ENCODE measurements at regions not wholly inside any gene's neighbourhood (a gene's known extent, or its start where the extent isn't known, plus 50 kb on each side); places are given as distances from the start of the nearest gene placed in this dataset.

DNA sequence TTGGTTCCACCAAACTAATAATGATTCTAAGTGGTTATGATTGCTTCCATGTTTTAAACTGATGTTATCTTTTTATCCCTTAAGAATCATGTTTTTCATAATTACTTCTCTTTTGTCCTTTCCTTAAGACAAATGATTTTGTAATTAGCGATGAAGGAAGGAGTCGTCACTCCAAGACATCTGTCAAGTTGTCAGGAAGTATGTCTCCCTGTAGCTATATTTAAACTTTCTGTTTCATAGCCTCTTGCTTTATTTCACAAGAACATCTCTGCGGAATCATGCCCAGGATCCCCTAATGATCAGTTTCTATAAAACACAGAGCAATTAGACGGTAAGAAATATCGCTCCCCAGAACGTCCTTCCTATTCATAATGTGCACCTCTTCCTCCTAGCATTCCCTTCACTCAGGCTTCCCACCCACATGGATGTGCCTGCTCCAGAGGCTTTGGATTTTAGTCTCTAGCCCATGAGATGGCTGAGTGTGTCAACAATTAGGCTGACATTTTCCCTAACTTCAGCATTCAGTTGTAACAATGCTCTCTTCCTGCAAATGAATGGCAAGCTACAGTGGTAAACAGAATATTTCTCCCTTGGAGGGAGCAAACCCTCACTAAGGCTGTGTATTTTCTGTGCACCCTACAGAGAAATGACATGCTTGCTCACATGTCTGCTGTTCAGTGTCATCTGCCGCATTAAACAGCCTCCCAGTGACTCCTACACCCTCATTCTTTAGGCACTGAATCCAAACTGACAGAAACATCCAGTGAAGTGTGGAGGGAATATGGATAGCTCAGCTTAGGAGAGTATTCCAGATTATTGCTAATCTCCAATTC lies 879.6 kb upstream of the CELF4 start:
- in situ Hi-C loops (cut with MboI; ENCODE audit: low pct_unique_long_range_greater_than_20kb, low sequenced_read_pairs): no loop called here
- no peak for DNase-seq

DNA sequence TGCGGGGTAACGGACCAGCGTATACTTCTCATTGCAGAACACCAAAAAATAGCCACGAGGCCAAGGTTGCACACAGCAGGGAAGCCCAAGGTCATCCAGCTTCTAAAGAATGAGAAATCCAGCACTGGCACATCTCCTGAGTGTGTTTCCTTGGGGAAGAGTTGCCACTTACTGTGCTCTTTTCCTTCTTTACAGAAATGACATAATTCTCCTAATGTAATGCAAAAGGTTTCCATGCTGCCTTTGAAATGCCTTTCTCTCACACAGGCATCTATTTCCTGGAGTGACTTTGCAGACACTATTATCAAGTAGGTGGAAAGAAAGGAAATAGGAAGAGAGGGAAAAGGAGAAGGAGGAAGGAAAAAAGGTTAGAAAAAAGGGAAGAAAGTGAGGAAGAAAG lies 862.1 kb upstream of the CELF4 start:
- in situ Hi-C loops (cut with MboI; ENCODE audit: low pct_unique_long_range_greater_than_20kb, low sequenced_read_pairs): no loop called here
- no peak for DNase-seq

DNA sequence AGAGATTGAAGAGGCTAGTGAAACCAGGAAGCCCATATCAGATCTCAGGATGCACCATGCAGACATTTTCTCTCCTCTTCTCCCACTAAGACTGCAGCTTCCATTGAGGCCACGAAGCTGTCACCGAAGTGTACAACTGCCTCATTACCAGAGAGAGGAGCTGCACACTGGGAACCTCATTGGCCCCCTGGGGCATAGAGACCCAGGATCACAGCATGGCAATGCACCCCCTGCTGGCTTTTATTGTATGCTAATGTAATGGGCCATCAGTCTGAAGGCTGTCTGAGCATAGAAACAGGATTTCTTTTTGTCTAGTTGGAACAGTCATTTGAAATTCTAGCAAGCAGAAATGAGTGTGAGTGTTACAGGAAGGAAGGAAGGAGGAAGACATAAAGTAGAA lies 861.6 kb upstream of the CELF4 start:
- no peak for DNase-seq
- in situ Hi-C loops (cut with MboI; ENCODE audit: low pct_unique_long_range_greater_than_20kb, low sequenced_read_pairs): no loop called here

DNA sequence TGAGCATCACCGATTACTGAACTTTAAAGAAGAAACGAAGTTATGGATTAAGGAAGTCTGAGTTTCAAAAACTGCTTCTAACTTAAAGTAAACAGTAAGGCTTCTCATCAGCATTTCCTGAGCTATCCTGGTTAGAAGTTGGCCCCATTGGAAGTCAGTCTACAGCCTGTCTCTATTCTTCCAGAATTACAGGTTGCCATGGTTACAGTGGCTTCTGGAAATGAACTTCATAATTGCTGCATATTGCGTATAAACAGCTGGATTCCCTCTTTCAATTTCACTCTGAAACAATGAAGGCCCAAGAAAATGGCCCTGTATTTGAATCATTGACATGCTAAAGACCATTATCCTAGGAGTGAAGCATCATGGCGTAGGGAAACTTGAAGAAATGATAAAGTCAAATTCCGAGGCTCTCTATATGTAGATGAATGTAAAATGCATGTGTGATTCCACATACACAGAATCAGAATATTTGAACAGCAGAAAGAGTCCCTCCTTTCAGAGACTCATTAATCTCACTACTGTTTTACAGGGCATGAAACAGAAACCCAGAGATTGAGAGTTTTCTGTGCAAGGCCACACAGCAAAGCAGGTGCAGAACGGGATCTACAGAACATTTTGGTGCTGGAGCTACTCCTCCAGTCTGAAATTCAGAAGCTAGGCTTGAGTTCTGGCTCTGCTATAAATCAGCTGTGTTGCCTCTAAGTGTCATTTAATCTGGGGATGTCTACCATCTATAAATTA lies 856.4 kb upstream of the CELF4 start:
- no peak for DNase-seq
- in situ Hi-C loops (cut with MboI; ENCODE audit: low pct_unique_long_range_greater_than_20kb, low sequenced_read_pairs): no loop called here

DNA sequence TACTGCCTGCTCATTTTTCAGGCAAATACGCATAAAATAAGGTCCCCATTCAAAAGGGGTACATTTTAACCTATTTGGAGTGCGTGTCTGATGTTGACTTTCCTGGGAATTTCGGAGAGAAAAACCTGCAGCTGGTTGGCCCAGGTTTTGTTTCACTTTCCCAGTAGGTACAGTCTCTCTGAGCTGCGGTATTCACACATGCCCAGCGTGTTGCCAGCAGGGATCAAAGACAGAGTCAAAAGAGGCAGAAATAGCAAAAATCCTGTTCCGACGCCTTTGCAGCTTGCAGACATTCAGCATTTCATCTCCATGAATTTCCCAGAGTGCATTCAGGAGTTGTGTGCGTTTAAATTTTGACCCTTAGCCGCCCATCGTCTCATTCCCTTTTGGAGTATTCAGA lies 855.4 kb upstream of the CELF4 start:
- in situ Hi-C loops (cut with MboI; ENCODE audit: low pct_unique_long_range_greater_than_20kb, low sequenced_read_pairs): no loop called here
- no peak for DNase-seq

DNA sequence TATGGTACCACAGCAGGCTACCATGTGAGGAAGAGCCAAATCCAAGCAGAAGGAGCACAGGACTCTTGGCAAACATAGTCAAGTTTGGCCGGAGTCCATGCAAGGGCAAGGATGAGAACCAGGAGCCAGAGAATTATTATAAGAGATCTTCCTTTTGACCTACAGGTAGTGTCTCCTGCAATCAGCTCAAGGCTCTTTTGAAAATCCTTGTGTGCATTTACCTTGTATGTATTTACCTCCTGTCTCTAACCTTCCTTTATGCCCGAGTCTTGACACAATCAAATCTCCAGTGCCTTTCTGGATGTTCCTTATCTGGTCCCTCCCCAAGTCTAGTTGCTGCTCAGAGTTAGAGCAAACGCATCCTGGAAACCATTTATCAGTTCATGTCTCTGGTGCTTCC lies 855.0 kb upstream of the CELF4 start:
- in situ Hi-C loops (cut with MboI; ENCODE audit: low pct_unique_long_range_greater_than_20kb, low sequenced_read_pairs): no loop called here
- DNase-seq: no peak

DNA sequence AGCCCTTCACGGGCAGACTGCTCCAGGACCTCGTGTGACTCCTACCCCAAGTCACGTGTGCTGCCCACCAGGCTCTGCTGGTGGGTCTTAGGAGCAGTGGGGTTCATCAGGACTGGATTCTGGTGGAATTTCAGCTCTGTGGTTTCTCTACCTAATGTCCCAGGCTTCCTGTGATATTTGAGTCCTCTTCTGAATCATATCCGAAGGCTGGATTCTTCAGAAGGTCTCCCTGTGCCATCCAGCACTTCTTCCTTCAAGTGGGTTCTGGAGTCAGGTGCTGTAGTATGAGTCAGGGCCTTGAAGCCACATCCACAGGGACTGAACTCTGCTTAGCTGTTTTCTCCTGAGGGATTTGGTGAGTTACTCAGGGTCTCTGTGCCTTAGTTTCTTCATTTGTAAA lies 850.2 kb upstream of the CELF4 start:
- no peak for DNase-seq
- in situ Hi-C loops (cut with MboI; ENCODE audit: low pct_unique_long_range_greater_than_20kb, low sequenced_read_pairs): no loop called here

DNA sequence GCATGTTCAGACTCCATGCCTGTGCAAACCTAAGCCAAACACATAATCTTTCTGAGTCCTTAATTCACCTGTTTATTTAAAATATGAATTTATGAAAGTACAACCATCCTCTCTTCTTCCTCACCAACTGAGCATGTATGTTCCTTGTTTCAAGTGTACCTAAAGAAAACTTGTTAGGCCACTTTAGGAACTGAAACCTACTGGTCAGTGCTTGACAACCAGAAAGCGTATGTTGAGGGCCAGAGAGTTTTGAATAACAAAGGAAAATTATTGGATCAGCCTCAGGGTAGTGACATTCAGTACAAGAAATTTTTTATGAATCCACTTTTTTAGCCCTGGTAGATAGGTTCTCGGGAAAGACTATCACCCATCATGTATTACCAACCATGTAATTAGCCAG lies 847.6 kb upstream of the CELF4 start:
- in situ Hi-C loops (cut with MboI; ENCODE audit: low pct_unique_long_range_greater_than_20kb, low sequenced_read_pairs): no loop called here
- no peak for DNase-seq

DNA sequence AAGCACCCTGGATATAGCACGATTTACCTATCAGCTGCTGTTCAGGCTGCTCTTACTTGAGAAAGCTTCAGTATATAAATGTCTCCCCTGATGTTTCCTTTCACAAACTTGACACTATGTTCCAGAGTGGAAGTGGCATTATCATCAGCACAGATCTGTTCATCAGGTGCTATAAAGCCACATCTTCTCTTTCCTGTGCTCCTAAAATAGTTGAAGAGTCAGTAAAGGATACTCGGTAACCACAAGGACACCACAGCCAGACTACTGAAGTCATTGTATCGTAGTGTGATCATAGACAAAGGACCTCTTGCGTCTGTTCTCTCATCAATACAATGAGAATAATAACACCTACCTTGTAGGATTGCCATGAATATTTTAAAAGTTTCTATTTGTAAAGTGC lies 841.0 kb upstream of the CELF4 start:
- no peak for DNase-seq
- in situ Hi-C loops (cut with MboI; ENCODE audit: low pct_unique_long_range_greater_than_20kb, low sequenced_read_pairs): no loop called here

DNA sequence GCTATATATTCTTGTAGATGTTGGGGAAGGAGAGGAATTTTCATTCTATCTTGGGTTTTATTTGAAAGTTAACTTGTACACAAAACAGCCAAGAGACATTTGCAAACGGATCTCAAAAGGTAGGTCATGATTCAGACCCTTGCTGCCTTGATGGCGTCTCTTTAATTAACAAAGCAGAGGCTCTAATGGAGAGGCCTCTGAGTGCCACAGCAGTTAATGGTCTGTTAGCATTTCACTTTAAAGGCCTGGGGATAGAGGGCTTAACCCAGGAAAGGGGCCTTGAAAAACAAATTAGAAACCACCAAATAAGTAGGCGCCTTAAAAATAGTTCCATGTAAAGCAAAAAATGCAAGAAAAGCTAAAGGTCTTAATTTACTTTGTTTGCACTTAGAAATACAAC lies 836.9 kb upstream of the CELF4 start:
- in situ Hi-C loops (cut with MboI; ENCODE audit: low pct_unique_long_range_greater_than_20kb, low sequenced_read_pairs): no loop called here
- no peak for DNase-seq

DNA sequence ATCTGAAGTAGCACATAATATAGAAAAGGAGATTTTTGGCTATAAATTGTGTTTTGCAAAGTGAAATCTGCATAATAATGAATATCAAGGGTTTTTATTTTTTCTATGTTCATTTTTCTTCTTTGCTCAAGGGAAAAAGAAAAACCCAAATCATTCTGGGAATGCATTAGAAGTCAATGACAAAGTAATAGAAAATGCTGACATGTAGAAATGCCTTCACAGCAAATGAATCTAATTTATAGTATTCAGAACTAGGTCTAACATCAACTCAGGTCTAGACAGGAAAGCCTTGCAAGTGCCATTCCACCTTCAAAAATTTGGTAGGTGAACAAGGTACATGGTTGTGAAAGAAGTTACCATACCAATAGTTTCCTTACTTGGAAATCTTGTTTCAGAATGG lies 831.5 kb upstream of the CELF4 start:
- no peak for DNase-seq
- in situ Hi-C loops (cut with MboI; ENCODE audit: low pct_unique_long_range_greater_than_20kb, low sequenced_read_pairs): no loop called here

DNA sequence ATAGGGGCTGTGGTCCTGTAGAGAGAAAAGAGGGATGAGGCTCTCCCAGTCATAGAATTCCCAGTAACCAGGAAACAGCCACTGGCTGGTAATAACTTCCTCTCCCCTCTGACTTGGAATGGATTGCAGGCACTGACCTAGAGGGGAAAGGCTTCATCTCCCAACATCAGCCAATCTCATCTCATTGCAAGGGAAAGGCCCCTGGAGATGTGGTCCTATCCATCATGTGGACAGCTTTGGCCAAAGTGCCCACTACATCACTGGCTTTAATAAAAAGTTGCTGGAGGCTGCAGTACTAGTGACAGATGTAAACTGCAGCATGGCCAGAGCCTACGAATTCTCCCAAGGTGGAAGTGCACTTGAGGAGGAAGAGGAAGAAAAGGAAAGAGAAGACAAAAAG lies 820.5 kb upstream of the CELF4 start:
- DNase-seq: no peak
- in situ Hi-C loops (cut with MboI; ENCODE audit: low pct_unique_long_range_greater_than_20kb, low sequenced_read_pairs): no loop called here

DNA sequence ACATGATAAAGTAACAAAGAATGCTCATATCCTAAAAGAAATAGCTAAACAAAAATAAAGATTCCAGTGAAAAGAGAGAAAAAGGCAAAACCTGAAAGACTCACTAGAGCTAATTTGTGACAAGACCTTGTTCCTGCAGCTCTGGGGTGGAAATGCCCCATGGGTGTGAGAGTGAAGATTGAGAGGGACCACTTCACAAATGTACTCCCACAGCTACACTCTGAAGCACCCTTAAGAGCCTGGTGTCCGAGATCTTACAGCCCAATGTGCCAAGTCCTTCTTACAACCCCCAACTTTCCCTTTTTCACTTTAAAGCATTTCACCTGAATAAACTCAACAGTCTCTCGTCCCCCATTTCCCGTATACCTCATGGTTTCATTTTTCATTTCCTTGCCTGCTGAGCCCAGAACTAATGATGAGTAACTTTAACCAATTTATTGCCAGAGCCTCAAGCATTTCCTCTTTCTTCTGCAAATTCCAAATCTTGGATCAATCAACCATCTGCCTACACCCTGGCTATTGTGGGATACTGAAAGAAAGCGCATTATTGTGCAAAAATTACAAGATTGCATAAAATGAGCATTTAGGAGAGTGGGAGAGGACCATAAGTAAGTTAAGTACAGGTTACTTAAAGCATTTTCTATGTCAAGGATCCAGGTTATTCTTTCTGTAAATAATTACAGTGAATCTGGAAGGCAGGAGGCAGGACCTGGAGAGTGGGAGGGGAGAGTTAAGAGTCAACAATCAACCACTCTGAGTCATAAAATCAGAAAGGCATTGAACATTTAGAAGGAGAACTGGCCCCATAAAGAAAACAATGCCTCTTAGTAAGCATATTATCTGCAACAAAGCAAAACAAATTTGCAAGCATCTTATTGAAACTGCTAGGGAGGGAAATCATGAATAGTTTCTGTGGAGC lies 804.4 kb upstream of the CELF4 start:
- no peak for DNase-seq
- in situ Hi-C loops (cut with MboI; ENCODE audit: low pct_unique_long_range_greater_than_20kb, low sequenced_read_pairs): no loop called here

DNA sequence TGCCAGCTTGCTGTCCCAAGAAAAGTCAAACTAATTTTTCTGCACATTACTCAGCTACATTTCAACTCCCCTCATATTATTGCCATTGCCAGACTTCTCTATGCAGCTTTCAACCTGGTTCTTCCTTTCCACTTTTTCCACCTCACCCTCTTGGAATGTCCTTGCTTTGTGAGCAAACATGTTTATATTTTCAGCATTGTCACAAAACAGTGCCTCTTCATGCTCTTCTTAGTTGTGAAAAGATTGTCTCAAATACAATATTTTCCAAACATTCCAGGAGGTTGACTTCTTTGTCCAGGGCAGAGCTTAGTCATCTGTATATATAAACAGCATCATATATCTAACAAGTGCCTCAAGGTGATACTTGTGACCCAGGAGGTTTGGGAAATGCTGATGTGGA lies 803.3 kb upstream of the CELF4 start:
- no peak for DNase-seq
- in situ Hi-C loops (cut with MboI; ENCODE audit: low pct_unique_long_range_greater_than_20kb, low sequenced_read_pairs): no loop called here

DNA sequence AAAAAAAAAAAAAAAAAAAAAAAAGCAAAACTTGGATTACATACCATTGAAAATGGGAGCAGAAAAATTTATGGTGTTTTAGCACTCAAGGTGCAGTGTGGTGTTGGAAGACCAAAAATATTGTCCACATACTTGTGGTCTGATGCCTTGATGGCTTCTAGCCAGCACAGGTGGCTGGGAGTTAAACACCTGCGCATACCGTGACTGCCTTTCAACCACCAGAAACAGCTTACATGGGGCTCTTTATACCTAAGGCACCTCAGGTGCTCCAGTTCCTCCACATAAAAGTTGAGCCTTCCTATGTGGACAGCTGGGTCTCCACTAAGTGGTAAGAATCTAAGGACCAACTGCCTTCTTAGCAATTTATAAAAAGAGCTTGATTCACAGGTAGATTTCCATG lies 802.6 kb upstream of the CELF4 start:
- in situ Hi-C loops (cut with MboI; ENCODE audit: low pct_unique_long_range_greater_than_20kb, low sequenced_read_pairs): no loop called here
- no peak for DNase-seq

DNA sequence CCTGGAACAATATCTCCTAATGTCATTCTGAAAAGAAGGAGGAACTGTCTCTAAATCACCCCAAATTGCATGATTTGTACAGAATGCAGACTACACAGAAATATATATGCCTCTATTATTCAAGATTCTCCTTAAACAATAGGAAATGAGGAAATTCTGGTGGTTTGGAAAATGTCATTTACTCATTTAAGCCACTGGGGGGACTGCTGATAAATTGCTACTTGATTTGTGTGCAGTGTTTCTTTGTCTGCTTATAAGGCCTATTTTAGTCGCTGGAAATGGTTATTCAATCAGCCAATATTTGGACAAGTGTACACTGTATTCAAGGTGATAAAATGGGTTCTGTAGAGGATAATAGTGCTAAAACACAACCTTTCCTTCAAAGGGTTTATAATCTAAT lies 801.9 kb upstream of the CELF4 start:
- in situ Hi-C loops (cut with MboI; ENCODE audit: low pct_unique_long_range_greater_than_20kb, low sequenced_read_pairs): no loop called here
- no peak for DNase-seq

DNA sequence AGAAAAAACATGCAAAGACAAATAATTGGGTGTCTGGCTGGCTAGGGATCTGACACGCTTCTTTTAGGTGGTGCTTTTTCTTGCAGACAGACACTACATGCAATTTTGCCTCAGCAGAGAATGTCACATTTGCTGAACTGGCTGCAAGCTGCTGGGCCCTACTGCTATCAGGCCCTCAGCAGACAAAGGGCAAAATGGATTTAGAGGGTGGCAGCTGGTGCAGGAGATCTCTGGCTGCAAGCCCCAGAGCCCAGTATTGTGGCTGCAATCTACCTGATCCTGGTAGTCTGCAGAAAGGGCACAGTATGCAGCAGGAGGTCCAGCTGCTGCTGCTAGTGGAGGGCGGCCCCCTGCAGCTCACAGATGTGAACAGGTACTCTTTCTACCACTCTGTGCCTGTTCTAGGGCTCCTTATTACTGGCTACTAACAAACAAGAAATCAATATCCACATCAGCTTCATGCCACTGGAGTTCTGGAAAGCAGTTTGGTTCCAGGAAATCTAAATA lies 796.7 kb upstream of the CELF4 start:
- in situ Hi-C loops (cut with MboI; ENCODE audit: low pct_unique_long_range_greater_than_20kb, low sequenced_read_pairs): no loop called here
- DNase-seq: no peak

DNA sequence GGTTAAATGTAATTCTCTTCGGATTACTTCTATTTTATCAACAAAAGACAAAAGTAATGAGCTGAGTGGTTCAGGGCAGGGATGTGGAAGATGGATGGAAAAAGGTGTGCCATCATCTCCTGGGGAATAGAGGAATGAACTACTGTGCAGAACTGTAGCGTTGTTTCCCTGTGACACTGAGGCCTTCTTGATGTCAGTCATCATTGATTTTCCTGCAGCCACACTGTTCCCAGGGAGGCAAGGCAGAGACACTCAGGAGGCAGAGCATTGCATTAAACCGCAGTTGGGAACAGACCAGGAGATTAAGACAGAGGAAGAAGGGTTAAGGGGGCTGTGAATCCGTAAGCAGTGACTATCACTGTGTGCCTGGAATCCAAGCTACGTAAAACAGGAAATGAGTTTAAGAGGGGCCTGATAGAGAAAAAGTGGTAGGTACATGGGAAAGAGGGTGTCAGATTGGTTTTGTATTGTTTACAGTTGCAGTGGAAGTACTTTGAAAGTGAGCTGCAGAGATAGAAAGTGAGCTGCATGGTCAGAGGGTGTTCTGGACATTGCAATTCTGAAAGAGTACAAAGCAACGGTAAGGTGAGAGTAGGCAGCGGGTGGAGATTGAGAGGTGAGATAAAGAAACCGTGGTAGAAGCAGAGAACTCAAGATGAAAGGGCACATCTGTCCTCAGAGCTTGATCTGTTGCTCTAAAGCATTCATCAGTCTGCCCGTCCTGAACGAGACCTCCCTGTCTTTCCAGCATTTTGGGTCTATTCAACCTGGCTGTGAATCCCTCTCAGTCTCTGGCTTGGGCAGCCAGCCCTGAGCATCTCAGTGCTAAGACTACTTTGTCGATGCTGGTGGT lies 793.4 kb upstream of the CELF4 start:
- no peak for DNase-seq
- in situ Hi-C loops (cut with MboI; ENCODE audit: low pct_unique_long_range_greater_than_20kb, low sequenced_read_pairs): no loop called here

DNA sequence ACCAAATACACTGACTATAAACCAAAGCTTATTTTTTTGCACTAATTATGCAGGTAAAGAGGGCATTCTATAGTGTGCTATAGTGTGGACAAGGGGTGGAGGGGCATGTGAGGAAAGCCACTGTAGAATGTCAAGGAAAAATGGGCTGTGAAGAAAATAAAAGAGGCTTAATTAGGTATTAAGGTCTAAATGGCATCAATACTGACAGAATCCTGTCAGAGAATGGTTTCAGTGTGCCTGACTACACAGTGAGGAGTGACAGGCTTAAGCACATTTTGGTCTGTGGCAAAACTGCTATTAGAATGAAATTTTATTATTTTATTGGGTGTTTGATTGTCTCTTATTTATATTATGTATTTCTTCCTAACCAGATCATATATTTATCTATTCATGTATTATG lies 787.6 kb upstream of the CELF4 start:
- in situ Hi-C loops (cut with MboI; ENCODE audit: low pct_unique_long_range_greater_than_20kb, low sequenced_read_pairs): no loop called here
- no peak for DNase-seq
